Omental fat pad (tissue), 3 donors: ENCODE measurements at regions not wholly inside any gene's neighbourhood (a gene's known extent, or its start where the extent isn't known, plus 50 kb on each side); places are given as distances from the start of the nearest gene placed in this dataset.

Experiments used
- ATAC-seq: fragments of 150-250 bp; one replicate; pipeline ENCODE4 v1.9.1; 2016; ENCODE audit warnings: mild to moderate bottlenecking, moderate library complexity; ENCODE audit not compliant: low FRiP score
- DNase-seq: peaks from one replicate; pipeline ENCODE4 v3.0.0-alpha.2; 2019; ENCODE audit warnings: low spot score
- TF ChIP-seq, protein P1 (sequence below), 3 donors: fragments of 450-650 bp; IDR thresholded peaks; one replicate each; pipeline ENCODE4 v1.5.1; 2016 to 2017; ENCODE audit warnings: antibody characterized with exemption in 3 of 3, mild to moderate bottlenecking in 3 of 3, moderate library complexity in 2 of 3

DNA sequence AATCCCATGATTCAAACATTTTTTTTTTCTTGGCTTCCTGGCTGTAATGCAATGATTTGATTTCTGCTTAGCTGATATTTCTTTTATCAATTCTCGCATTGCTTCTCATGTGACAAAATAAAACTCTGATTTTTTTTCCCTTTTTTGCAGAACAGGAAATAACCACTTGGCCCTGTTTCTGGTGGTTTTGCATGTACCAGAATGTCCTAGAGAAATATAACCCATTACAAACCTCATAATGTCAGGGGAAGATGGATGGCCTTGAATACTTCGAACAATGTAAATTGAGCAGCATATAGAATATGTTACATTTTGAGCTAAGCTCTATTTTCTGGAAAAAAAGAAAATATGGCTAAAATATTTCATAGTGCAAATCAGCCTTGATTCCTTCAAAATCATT is 275.6 kb downstream of the RAP2B start:
- DNase-seq: no peak
- ATAC-seq: no peak
- TF ChIP-seq, protein P1, sequence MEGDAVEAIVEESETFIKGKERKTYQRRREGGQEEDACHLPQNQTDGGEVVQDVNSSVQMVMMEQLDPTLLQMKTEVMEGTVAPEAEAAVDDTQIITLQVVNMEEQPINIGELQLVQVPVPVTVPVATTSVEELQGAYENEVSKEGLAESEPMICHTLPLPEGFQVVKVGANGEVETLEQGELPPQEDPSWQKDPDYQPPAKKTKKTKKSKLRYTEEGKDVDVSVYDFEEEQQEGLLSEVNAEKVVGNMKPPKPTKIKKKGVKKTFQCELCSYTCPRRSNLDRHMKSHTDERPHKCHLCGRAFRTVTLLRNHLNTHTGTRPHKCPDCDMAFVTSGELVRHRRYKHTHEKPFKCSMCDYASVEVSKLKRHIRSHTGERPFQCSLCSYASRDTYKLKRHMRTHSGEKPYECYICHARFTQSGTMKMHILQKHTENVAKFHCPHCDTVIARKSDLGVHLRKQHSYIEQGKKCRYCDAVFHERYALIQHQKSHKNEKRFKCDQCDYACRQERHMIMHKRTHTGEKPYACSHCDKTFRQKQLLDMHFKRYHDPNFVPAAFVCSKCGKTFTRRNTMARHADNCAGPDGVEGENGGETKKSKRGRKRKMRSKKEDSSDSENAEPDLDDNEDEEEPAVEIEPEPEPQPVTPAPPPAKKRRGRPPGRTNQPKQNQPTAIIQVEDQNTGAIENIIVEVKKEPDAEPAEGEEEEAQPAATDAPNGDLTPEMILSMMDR (IDR thresholded peaks at IDR 0.05): no peak

DNA sequence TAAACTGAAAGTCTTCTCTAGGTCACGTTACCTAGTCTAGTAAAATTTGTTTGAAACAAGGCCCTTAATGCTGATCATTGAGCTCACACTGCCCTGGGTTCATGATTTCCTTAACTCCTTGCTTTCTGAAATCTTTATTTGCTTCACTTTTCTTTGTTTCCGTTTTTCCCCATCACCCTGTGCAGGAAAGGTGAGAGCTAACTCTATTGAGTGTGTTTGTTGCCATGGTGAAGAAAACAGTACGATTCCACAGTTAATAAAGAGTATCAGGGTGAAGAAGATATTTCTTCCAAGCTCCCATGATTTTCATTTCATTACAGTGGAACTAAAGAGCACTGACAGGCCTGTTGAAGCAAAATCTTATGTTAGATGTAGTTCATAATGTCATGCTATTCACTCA is 276.2 kb downstream of the RAP2B start:
- no peak for ATAC-seq
- TF ChIP-seq, protein P1 (IDR thresholded peaks at IDR 0.05): no peak
- no peak for DNase-seq

DNA sequence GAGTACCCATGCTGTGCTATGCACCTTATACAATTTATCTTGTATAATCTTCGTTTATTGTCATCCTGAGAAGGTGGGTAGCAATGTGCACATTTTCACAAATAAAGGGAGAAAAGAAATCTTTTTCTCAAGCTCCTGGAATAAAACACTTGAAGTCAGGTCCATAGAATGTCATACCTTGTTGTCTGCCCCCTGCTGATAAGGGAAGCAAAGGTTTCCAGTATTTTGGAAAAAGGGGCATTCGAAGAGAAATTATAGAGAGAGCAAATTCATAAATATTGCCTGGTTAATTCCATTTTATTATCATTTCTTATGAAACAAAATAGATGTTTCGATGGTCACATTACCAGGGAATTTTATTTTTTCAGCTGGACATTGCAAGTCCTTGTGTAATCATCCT is 277.8 kb downstream of the RAP2B start:
- DNase-seq (no peak), ATAC-seq (no peak)
- TF ChIP-seq, protein P1 (IDR thresholded peaks at IDR 0.05): no peak

DNA sequence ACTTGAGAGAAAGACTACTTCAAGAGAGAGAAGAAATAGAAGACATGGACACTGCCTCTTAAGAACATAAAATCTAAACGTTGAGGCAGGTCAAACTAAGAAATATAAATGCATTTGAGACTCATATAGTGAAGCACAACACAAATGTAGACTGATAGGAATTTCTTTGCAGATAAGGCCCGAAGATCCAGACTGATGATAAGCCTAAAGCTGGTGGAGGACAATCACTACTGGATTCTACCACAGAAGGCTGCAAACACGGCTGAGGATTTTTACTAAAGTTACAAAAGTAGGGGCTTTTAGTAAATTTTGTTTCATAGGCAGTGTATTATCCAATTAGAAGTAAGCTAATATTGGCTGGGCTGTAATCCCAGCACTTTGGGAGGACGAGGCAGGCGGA is 278.3 kb downstream of the RAP2B start:
- ATAC-seq (no peak), DNase-seq (no peak)
- TF ChIP-seq, protein P1 (IDR thresholded peaks at IDR 0.05): no peak

- TF ChIP-seq, protein P1 (IDR thresholded peaks at IDR 0.05): no peak
- DNase-seq (no peak), ATAC-seq (no peak)
Measured at GRCh38 chr3:153442386-153442785, 280.4 kb downstream of the RAP2B start.

DNA sequence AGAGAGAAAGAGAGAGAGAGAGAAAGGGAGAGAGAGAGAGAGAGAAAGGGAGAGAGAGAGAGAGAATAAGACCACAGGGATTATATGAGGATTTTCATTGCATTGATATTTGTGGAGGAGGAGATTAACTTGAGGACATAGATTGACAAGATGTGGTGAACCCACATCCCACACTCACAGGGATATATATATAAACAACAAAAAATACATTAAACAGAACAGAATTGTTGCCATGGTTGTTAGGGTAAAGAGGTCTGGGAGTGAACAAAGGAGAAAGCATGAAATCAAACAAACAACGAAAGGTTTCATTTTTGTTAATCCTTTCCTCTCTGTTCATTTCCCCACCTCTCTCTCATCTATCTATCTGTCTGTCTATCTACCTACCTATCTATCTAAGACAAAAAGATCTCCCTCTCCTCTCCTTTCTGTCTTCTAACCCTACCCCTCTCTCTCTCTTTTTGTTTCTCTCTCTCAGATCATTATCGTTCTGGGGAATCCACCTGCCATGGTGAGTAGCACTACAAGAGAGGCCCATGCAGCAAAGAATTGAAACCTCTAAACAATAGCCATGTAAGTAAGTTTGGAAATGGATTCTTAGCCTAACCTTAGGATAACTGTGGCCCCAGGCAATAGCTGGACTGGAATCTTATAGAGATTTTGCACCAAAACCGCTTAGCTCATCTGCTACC is 280.9 kb downstream of the RAP2B start:
- DNase-seq: no peak
- ATAC-seq: no peak
- TF ChIP-seq, protein P1 (IDR thresholded peaks at IDR 0.05): no peak

DNA sequence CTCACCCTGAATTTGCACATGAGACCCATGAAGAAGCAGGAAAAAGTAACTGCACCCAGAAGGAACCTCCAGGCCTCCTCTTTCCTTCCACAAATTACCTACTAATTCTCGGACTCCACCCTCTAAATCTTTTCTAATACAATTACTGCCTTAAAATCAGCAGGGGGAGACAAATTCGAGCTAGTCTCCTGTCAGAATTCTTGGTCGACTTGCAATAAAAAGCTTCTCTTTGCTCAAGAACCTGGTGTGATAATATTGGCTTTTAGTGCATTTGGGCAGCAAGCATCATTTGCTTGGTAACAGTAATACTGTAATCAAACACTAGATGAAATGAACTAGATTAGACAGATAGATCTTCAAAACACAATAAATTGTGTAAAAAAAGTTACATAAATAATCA is 281.9 kb downstream of the RAP2B start:
- TF ChIP-seq, protein P1 (IDR thresholded peaks at IDR 0.05): no peak
- no peak for ATAC-seq
- DNase-seq: no peak
